D721Med (cell line): ENCODE measurements at regions not wholly inside any gene's neighbourhood (a gene's known extent, or its start where the extent isn't known, plus 50 kb on each side); places are given as distances from the start of the nearest gene placed in this dataset.

ENCODE experiments used
- DNase-seq: peaks from one replicate; pipeline ENCODE4 v3.0.0; 2011; ENCODE audit warnings: low spot score; ENCODE audit not compliant: insufficient read length
- FAIRE-seq: peaks from 2 replicates; lab custom pipeline; 2011; peaks lifted over from hg19 to GRCh38; lab: Jason Lieb, UNC
- CTCF ChIP-seq: IDR thresholded peaks from 2 replicates; pipeline ENCODE4 v1.5.1; 2012; ENCODE audit warnings: mild to moderate bottlenecking, control low read depth; ENCODE audit not compliant: insufficient read depth; ENCODE audit errors: missing control alignments

GRCh38 chr5:77923666-77924065, 147.5 kb upstream of the TBCA start:
- FAIRE-seq (no peak), DNase-seq (no peak)
- TF ChIP-seq CTCF = no peak

GRCh38 chr5:77921094-77921768, 145.1 kb upstream of the TBCA start:
- TF ChIP-seq CTCF = no peak
- FAIRE-seq = no peak

GRCh38 chr5:77920359-77921058, 144.4 kb upstream of the TBCA start:
- no peak for TF ChIP-seq CTCF
- DNase-seq = no peak
- FAIRE-seq = no peak

More at GRCh38 chr5:77921094-77921768, 145.1 kb upstream of the TBCA start:
- no peak for DNase-seq

- no peak for TF ChIP-seq CTCF
- DNase-seq (no peak), FAIRE-seq (no peak)
Measured at GRCh38 chr5:77915346-77915745, 139.2 kb upstream of the TBCA start.

GRCh38 chr5:77912721-77913120, 136.6 kb upstream of the TBCA start:
- no peak for TF ChIP-seq CTCF

GRCh38 chr5:77910602-77911188, 134.6 kb upstream of the TBCA start:
- no peak for FAIRE-seq
- no peak for TF ChIP-seq CTCF
- no peak for DNase-seq

More at GRCh38 chr5:77912721-77913120, 136.6 kb upstream of the TBCA start:
- FAIRE-seq = no peak
- DNase-seq = no peak

- DNase-seq (no peak), FAIRE-seq (no peak)
- TF ChIP-seq CTCF = no peak
Measured at GRCh38 chr5:77909237-77909636, 133.1 kb upstream of the TBCA start.
